GM21423 (cell line): ENCODE measurements at regions not wholly inside any gene's neighbourhood (a gene's known extent, or its start where the extent isn't known, plus 50 kb on each side); places are given as distances from the start of the nearest gene placed in this dataset.

Experiments
- ATAC-seq: cut with Tn5 transposase; IDR thresholded peaks from one replicate; pipeline ENCODE4 v1.9.1; 2021; ENCODE audit warnings: mild to moderate bottlenecking, moderate library complexity; ENCODE audit not compliant: unreplicated experiment

GRCh38 chr2:195498839-195499490 lies 158.1 kb upstream of the SLC39A10 start:
- no peak for ATAC-seq

GRCh38 chr2:195498176-195498575 lies 158.8 kb upstream of the SLC39A10 start:
- ATAC-seq, result no peak

DNA sequence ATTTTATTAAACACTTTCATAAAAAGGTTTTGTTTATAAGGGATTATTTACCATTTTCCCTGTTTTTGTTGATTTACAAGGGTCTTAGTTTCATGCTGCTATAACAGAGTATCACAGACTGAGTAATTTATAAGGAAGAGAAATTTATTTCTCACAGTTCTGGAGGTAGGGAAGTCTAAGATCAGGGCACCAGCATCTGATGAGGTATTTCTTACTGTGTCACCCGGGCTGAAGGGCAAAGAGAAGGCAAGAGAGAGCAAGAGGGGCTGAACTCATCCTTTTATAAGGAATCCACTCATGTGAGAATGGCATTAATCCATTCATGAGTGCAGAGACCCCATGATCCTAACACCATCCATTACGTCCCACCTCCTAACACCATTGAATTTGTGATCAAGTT lies 160.0 kb upstream of the SLC39A10 start:
- ATAC-seq, result no peak

DNA sequence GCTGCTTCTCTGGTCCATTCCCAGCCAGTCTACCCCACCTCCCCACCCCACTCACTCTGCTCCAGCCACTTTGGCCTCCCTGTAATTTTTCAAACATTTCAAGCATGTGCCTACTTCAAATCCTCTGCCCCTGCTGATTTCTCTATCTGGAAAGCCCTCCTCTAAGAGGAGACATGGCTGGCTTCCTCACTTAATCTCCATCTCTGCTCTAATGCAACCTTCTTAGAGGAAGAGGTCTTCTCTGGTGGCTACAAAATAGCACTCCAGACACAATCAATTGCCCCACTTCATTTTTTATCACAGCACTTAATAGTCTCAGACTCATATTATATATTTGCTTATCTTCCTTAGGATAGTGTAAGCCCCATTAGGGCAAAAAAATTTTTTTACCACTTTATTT lies 161.1 kb upstream of the SLC39A10 start:
- no peak for ATAC-seq

- ATAC-seq, result no peak
Measured at GRCh38 chr2:195495351-195495750, 161.7 kb upstream of the SLC39A10 start.

DNA sequence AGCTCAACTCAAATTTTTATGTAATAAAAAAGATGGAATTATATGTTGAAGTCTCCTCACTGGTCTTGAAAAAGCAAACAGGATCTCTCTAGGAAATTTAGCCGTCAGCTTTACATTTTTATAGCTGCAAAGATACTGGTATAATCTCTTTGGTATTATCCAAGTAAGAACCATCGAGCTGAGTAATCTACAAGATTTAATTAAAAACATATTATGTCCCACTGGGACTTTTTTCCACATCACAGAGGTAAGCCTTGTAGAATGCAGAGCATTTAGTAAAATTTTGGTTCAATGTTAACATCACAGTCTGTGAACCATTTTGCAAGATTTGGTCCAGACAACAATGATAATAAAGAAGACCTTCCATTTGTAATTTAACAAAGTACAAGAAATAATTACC lies 162.6 kb upstream of the SLC39A10 start:
- ATAC-seq, result no peak

GRCh38 chr2:195493416-195493815 lies 163.6 kb upstream of the SLC39A10 start:
- ATAC-seq, result no peak

DNA sequence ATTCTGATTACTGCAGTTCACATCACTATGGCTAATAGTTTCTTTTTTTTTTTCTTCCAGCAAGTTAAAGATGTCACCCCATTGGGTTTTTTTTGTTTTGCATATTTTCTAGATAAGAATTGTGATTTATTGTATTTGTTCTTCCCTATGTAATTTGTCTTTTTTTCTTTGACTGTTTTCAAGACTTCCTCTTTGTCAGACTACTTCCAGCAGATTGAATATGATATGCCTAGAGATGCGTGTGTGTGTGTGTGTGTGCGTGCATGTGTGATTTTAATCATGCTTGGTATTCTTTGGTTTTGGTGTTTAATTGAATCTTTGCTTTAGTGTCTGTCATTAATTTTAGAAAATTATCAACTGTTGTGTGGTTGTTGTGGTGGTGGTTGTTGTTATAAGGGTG lies 166.7 kb upstream of the SLC39A10 start:
- ATAC-seq, result no peak

DNA sequence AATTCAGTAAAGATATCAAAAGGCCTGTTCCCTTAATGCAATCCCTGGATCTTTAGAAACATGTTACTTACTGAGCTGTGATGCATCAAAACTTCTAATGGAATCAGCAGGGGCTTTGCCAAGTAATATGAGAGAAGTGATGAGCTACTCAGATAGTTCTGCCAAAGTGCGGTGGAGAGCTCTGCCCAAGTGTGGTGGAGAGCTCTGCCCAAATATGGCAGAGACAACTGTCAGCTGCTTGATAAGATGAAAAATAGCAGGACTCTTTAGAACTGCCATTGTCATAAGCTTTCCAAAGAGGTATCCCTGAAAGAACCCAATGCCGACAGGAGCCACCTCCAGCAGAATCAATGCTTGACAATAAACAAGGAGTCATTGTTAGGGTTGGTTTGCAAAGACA lies 167.9 kb upstream of the SLC39A10 start:
- no peak for ATAC-seq

- ATAC-seq, result no peak
Measured at GRCh38 chr2:195488567-195488966, 168.5 kb upstream of the SLC39A10 start.

DNA sequence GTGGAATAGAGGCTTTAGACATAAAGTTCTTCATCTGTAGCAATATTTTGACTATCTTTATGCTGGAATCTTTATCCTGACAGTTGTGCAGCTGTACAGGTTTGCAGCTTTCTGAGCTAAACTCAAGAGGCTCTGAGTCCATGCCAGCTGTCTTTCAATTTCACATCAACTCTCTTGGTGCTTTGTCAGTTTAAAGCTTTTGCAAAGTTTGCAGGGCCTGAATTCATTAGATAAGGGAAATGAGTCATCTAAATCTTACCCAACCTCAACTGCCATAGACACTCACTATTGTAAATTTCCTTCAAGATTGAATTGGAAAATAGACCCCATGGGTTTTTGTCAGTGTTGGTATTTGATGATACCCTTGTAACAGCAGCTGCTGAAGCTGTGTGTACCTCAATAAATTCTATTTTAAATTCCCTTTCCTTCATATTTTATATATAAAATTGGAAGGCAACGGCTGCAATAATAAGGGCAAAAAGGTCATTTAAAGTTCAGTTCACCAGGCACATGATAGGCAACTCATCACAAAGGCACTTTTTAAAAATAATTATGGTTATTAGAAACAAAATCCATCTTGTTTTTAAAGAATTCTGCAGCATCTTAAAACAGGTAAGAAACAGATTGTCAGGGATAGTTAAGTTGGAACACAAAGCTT lies 169.9 kb upstream of the SLC39A10 start:
- peak; percentile 92 for ATAC-seq

- ATAC-seq, result no peak
Measured at GRCh38 chr2:195486520-195486919, 170.5 kb upstream of the SLC39A10 start.

DNA sequence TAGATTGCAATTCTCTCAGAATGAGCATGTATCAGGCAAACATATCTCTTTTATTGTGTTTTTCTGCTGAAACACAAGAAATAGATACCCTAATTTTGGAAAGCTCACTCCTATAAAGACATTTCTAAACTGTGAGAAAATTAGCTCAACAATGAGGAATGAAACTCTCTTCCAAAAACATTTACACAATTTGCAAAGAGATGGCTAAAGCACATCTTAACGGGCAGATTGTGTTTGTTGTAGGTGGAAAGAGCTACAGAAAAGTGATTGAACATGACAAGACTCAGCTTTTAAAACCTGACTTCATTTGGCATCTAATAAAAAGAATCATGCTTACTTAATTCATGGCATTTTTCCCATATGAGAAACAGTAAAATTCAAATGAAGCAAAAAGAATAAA lies 175.0 kb upstream of the SLC39A10 start:
- ATAC-seq, result no peak

- no peak for ATAC-seq
Measured at GRCh38 chr2:195480121-195480520, 176.9 kb upstream of the SLC39A10 start.

DNA sequence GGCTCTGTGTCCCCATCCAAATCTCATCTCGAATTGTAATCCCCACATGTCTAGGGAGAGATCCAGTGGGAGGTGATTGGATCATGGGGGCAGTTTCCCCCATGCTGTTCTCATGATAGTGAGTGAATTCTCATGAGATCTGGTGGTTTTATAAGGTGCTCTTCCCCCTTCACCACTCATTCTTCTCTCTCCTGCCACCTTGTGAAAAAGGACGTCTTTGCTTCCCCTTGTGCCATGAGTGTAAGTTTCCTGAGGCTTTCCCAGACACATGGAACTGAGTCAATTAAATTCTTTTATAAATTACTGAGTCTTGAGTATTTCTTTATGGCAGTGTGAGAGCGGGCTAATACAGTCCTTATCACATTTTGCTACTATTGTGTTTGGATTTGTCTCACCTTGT lies 177.6 kb upstream of the SLC39A10 start:
- no peak for ATAC-seq

GRCh38 chr2:195477996-195478382 lies 179.0 kb upstream of the SLC39A10 start:
- ATAC-seq, result no peak

GRCh38 chr2:195477248-195477995 lies 179.6 kb upstream of the SLC39A10 start:
- ATAC-seq, result no peak

DNA sequence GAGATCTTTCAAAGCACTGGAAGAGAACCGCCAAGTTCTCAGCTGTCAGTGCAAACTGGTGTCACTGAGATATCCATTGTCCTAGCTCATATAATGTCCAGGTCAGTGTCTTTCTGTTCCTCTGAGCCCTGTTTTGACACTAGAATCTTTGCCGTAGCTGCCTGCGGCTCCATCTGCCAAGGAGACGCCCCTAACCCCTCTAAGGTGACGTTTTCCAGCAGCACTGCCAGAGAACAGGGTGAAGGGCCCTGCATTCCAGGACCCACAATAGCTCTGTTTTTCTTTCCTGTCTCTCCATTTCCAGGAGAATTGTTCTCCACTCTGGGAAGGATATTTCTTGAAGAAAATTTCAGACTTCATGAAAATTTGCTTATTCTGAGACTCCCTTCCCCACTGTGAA lies 181.7 kb upstream of the SLC39A10 start:
- ATAC-seq, result no peak

DNA sequence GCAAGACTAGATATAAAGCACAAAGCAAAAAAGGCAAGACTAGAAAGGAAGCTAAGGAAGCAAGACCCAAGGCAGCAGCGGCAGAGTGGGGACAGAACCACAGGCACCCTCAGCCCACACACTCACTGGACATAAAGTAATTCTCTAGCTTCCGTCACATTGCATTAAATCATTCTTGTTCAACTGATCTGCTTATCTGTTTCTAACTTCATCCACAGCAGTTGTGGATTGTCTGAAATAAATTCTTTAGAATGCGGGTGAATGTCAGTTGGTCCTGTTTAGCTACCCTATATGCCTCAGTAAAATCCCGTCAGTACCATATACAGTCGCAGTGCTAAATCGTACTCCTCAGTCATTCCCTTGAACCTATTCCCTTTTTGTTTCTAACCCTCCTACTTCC lies 183.2 kb upstream of the SLC39A10 start:
- no peak for ATAC-seq

GRCh38 chr2:195472501-195473234 lies 184.4 kb upstream of the SLC39A10 start:
- ATAC-seq, result no peak

DNA sequence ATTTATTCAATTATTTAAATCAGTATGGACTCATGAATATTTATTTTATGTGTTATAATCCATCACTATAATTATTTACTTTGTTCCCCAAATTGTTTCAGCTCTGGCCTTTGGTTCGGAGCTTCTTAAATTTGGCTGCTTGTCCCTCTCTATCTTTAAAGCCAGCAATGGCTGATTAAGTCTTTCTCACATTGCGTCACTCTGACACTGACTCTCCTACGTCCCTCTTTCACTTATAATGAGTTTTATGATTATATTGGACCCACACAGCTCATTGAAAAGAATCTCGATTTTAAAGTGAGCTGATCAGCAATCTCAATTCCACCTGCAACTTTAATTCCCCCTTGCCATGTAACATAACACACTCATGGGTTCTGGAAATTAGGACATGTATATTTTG lies 185.2 kb upstream of the SLC39A10 start:
- no peak for ATAC-seq

DNA sequence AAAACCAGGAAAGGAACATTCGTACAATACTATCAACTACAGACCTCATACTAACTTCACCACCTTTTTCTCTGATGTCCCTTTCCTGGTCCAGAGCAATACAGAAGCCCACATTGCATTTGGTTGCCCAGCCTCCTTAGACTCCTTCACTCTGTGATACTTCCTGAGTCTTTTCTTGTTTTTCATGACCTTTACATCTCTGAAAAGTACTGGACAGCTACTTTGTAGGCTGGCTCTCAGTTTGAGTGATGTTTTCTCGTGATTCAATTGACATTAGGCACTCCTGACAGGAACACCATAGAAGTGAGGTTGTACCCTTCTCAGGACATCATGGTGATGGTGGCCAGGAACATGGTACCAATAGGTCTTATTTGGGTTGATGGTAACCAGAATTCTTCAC lies 185.9 kb upstream of the SLC39A10 start:
- no peak for ATAC-seq
